ENCODE measurements at regions not wholly inside any gene's neighbourhood (a gene's known extent, or its start where the extent isn't known, plus 50 kb on each side); places are given as distances from the start of the nearest gene placed in this dataset.

DNA sequence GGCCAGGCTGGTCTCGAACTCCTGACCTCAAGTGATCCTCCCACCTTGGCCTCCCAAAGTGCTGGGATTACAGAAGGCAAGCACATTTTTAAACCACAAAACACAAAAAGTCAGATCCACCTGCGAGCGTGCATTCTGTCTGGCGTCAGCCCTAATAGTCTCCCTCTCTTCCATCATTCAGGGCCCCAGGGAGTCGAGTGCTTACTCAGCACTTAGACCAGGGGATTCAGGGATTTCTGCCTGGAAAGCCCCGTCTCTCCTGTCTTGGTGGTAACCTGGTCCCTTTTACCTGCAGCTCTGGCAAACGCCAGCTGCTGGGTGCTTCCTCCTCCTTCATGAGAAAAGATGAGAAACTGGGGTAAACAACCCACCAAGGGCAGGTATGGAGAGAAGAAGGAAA is 443.1 kb downstream of the SOX9 start:
- H3K36me3 ChIP-seq (ENCODE audit: control insufficient read depth in 2 of 2, extremely low read depth in 1 of 2, insufficient read depth in 2 of 2, low read length in 2 of 2) = no peaks in the 10 kb centered on the region
- no peak for TF ChIP-seq GATA2 (IDR thresholded peaks at IDR 0.05; ENCODE audit: insufficient read depth, insufficient read length, low read depth, low read length)
- no peak for TF ChIP-seq POLR2A (IDR thresholded peaks at IDR 0.05; ENCODE audit: low read depth, low read length)
- TF ChIP-seq MYC (IDR thresholded peaks at IDR 0.05; ENCODE audit: low read depth, low read length) = no peak
- TF ChIP-seq CTCF (IDR thresholded peaks at IDR 0.05; ENCODE audit: extremely low read depth in 1 of 2, insufficient read depth in 1 of 2, low read depth in 1 of 2, low read length in 2 of 2) = no peak
- TF ChIP-seq EZH2 (IDR thresholded peaks at IDR 0.05; ENCODE audit: borderline replicate concordance, low read depth, low read length, severe bottlenecking) = no peak
- TF ChIP-seq FOS (IDR thresholded peaks at IDR 0.05; ENCODE audit: borderline replicate concordance, insufficient read depth, low read length) = no peak
- TF ChIP-seq JUN (IDR thresholded peaks at IDR 0.05; ENCODE audit: borderline replicate concordance, insufficient read depth, insufficient read length, low read depth) = no peak
- TF ChIP-seq MAX (IDR thresholded peaks at IDR 0.05; ENCODE audit: insufficient read depth, insufficient read length) = no peak
- no peak for TF ChIP-seq POLR2AphosphoS5 (IDR thresholded peaks at IDR 0.05; ENCODE audit: insufficient read depth, low read depth, low read length)
- no peaks in the 10 kb centered on the region for H4K20me1 ChIP-seq (replicated peaks; ENCODE audit: control insufficient read depth, extremely low read depth, insufficient read depth, low read length)
- H3K9me1 ChIP-seq (replicated peaks; ENCODE audit: control insufficient read depth, extremely low read depth, insufficient read depth, low read length) = no peaks in the 10 kb centered on the region
- no peaks in the 10 kb centered on the region for H3K79me2 ChIP-seq (ENCODE audit: control insufficient read depth, insufficient read depth, low read length)
- no peak overlapping the region for H3K9ac ChIP-seq (replicated peaks; ENCODE audit: extremely low read depth, insufficient read depth, low read length)
- ChIA-PET POLR2A (no interaction called here), CTCF (no interaction called here)
- H2AFZ ChIP-seq (ENCODE audit: low read depth, low read length) = no peak overlapping the region
- no TSS peak for BruUV-seq (replicated peaks)
- H3K9me3 ChIP-seq (replicated peaks; ENCODE audit: control insufficient read depth, insufficient read depth, low read length) = no peaks in the 10 kb centered on the region
- DNase-seq (ENCODE audit: low read depth, low spot score) (no peak), FAIRE-seq (no peak)
- H3K4me3 ChIP-seq (replicated peaks in 1 of 3; ENCODE audit: insufficient read depth in 1 of 3, low read depth in 1 of 3, low read length in 3 of 3) = no peak overlapping the region
- H3K27ac ChIP-seq (ENCODE audit: insufficient read depth, low read depth, low read length) = no peak overlapping the region
- intact Hi-C loops (cut with micrococcal nuclease) = no loop called here
- no peaks in the 10 kb centered on the region for H3K4me1 ChIP-seq (ENCODE audit: control insufficient read depth, extremely low read depth, insufficient read depth, low read length)
- dilution Hi-C loops (cut with MboI; ENCODE audit: extremely low pct_ligation_motif_present, low sequenced_read_pairs) = no loop called here
- H3K27me3 ChIP-seq (ENCODE audit: control insufficient read depth in 2 of 2, insufficient read depth in 2 of 2, low read length in 2 of 2) = no peaks in the 10 kb centered on the region
- H3K4me2 ChIP-seq (ENCODE audit: insufficient read depth, low read length) = no peak overlapping the region
